Body of pancreas (tissue), 4 donors: ENCODE measurements at regions not wholly inside any gene's neighbourhood (a gene's known extent, or its start where the extent isn't known, plus 50 kb on each side); places are given as distances from the start of the nearest gene placed in this dataset.
"Not testable (repeated sequence)": the region's sequence is repeated elsewhere in the genome, so short reads cannot be mapped to it uniquely, and the experiment has no call there.

ENCODE experiments used
- ATAC-seq: fragments of 150-250 bp; one replicate; pipeline ENCODE4 v1.9.1; 2016
- DNase-seq, 4 donors: peaks; one replicate each; pipeline ENCODE4 v3.0.0-alpha.2; 2019
- H3K27ac ChIP-seq, 4 donors: fragments of 200-600 bp; sonication (generic); 1 replicate in 3 of 4; 2 replicates in 1 of 4; pipeline versions ENCODE4 v1.5.1 to v1.6.1; 2016 to 2019; ENCODE audit warnings: mild to moderate bottlenecking in 1 of 4, mixed read lengths in 1 of 4, moderate library complexity in 1 of 4
- H3K27me3 ChIP-seq, 2 donors: fragments of 200-600 bp; sonication (generic); one replicate each; pipeline ENCODE4 v1.6.0; 2016; ENCODE audit warnings: mild to moderate bottlenecking in 1 of 2
- H3K36me3 ChIP-seq, 2 donors: fragments of 200-600 bp; sonication (generic); replicated peaks in 1 of 2; 2 replicates each; pipeline ENCODE4 v1.5.1; 2016; ENCODE audit warnings: low read depth in 2 of 2; ENCODE audit not compliant: insufficient read depth in 1 of 2
- H3K4me1 ChIP-seq: fragments of 200-600 bp; sonication (generic); one replicate; pipeline ENCODE4 v1.6.0; 2016
- H3K4me3 ChIP-seq, 2 donors: fragments of 200-600 bp; sonication (generic); 1 replicate in 1 of 2; 2 replicates in 1 of 2; pipeline ENCODE4 v1.5.1; 2016 to 2019
- H3K9me3 ChIP-seq, 3 donors: fragments of 200-600 bp; sonication (generic); 1 replicate in 2 of 3; 2 replicates in 1 of 3; pipeline ENCODE4 v1.5.1; 2016
- POLR2A ChIP-seq, 3 donors: fragments of 450-650 bp; IDR thresholded peaks; one replicate each; pipeline ENCODE4 v1.6.1; 2016; ENCODE audit warnings: antibody characterized with exemption in 3 of 3, mild to moderate bottlenecking in 2 of 3
- WGBS, 2 donors: methylation state at CpG; one replicate each; pipeline ENCODE4 v1.1.5; 2017; 5-methylcytosine and 5-hydroxymethylcytosine counted together
- intact Hi-C: fragments of 100-400 bp; cut with DNase I; formaldehyde crosslinking; loops from one replicate; pipeline ENCODE4 v1.15.1; 2023
- TF ChIP-seq, protein P1 (sequence below), 7 experiments: fragments of 450-650 bp in 4 of 7; fragments of 200-600 bp in 3 of 7; sonication (generic) in 3 of 7; IDR thresholded peaks; one replicate each; pipeline ENCODE4 v1.5.1; 2016 to 2019; ENCODE audit warnings: antibody characterized with exemption in 7 of 7

DNA sequence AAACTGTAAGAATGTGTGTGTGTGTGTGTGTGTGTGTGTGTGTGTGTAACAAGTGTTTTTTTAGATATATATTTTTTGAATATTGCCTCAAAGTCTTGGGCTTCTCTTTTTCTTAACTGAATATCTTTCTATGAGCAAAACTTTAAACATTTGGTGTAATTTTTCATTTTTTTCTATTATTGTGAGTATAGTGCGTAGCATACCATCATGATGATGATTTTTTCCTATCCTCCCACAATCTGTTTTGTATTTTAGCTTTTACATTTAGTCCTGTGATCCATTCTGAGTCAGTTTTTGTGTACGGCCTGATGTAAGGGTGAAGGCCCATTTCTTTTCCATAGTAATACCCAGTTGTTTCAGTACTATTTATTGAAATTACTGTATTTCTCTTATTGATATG lies 680.6 kb downstream of the TTLL7 start:
- Histone ChIP-seq H3K9me3 (no peaks in the 10 kb centered on the region), H3K27me3 (no peaks in the 10 kb centered on the region), H3K4me1 (no peaks in the 10 kb centered on the region), H3K27ac (no peak overlapping the region), H3K36me3 (no peaks in the 10 kb centered on the region), H3K4me3 (no peak overlapping the region)
- intact Hi-C loops = no loop called here
- DNase-seq = no peak
- no peak for ATAC-seq
- whole genome bisulfite sequencing, 2 donors = 88 to 93% methylated on average over 2 of the region's 2 CpGs
- no peak for TF ChIP-seq POLR2A (IDR thresholded peaks at IDR 0.05)
- TF ChIP-seq, protein P1, sequence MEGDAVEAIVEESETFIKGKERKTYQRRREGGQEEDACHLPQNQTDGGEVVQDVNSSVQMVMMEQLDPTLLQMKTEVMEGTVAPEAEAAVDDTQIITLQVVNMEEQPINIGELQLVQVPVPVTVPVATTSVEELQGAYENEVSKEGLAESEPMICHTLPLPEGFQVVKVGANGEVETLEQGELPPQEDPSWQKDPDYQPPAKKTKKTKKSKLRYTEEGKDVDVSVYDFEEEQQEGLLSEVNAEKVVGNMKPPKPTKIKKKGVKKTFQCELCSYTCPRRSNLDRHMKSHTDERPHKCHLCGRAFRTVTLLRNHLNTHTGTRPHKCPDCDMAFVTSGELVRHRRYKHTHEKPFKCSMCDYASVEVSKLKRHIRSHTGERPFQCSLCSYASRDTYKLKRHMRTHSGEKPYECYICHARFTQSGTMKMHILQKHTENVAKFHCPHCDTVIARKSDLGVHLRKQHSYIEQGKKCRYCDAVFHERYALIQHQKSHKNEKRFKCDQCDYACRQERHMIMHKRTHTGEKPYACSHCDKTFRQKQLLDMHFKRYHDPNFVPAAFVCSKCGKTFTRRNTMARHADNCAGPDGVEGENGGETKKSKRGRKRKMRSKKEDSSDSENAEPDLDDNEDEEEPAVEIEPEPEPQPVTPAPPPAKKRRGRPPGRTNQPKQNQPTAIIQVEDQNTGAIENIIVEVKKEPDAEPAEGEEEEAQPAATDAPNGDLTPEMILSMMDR (IDR thresholded peaks at IDR 0.05) = no peak

DNA sequence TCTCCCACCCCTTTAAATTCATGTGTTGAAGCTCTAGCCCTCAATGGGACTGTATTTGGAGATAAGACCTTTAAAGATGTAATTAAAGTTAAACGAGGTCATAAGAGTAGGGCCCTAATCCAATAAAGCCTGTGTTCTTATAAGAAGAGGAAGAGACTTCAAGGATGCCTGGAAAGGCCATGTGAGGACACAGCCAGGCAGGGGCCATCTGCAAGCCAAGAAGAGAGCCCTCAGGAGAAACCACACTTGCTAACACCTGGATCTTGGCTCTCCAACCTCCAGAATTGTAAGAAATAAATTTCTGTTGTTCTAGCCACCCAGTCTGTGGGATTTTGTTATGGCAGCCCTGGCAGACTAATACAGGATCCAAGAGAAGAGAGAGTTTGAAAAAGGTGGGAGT lies 683.5 kb downstream of the TTLL7 start:
- H3K27ac ChIP-seq, DNase-seq, intact Hi-C loops, ATAC-seq, H3K4me1 ChIP-seq, H3K27me3 ChIP-seq, H3K36me3 ChIP-seq, H3K9me3 ChIP-seq, H3K4me3 ChIP-seq: not testable (repeated sequence)
- 67% methylated on average over 1 of the region's 1 CpG; no CpG with 5 or more reads in 1 of the 2 donors for WGBS, 2 donors

DNA sequence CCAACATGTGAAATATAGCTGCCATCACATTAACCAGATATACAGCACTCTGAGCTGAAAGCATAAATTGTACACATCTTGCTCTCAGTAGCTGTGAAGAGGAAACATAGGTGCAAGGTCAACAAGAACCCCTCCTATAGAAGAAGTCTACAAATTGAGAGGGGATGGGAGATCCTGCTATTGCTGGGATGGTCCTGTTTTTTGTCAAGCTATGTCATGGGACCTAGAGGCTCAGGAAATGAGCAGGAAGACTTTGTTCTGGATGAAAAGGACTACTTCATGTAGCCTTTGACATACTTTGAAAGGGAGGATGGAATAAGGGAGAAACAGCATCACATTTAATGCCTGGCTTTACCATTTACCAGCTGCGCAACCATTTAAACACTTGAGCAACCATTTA lies 688.8 kb downstream of the TTLL7 start:
- H3K27ac ChIP-seq, ATAC-seq, H3K9me3 ChIP-seq, DNase-seq, H3K36me3 ChIP-seq, H3K4me1 ChIP-seq, intact Hi-C loops, H3K27me3 ChIP-seq, H3K4me3 ChIP-seq: not testable (repeated sequence)
- 84 to 87% methylated on average over 1 of the region's 1 CpG for WGBS, 2 donors

DNA sequence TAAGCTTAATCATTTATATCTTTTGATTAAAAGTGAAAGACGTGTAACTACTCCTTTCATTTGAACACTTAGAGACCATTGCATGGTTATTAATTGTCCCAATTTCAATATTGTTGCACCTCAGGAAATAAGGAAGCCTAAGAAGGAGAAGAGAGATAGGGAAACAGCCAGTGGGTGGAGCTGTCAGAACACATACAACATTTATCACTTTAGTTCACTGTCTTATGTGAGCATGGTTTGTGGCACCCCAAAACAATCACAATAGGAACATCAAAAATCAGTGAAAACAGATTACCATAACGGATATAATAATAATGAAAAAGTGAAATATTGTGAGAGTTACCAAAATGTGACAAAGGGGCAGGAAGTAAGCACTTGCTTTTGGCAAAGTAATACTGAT lies 689.9 kb downstream of the TTLL7 start:
- H3K9me3 ChIP-seq, ATAC-seq, DNase-seq, H3K27ac ChIP-seq, H3K4me3 ChIP-seq, intact Hi-C loops, H3K27me3 ChIP-seq, H3K36me3 ChIP-seq, H3K4me1 ChIP-seq: not testable (repeated sequence)
- 60 to 76% methylated on average over 2 of the region's 2 CpGs for WGBS, 2 donors

DNA sequence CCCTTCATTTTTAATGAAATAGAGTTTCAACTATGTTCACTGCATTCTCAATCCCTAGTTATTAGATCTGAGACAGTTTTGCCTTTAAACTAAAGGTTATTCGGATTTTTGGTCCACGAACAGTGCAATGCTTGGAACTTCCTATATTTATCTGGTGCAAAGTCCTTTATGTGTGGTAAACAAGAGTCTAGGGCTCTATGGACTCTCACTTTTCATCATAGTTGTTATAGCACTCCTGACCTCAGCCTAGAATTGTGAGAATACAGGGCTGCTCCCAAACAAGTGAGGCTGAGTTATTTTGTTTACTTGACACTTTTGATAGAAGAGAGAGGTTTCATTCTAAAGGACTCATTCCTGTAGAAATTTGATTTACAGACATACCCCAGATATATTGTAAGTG lies 692.1 kb downstream of the TTLL7 start:
- H3K4me3 ChIP-seq, H3K36me3 ChIP-seq, H3K27ac ChIP-seq, H3K27me3 ChIP-seq, intact Hi-C loops, H3K9me3 ChIP-seq, DNase-seq, ATAC-seq, H3K4me1 ChIP-seq: not testable (repeated sequence)
- WGBS, 2 donors = 64 to 80% methylated on average over 2 of the region's 2 CpGs

DNA sequence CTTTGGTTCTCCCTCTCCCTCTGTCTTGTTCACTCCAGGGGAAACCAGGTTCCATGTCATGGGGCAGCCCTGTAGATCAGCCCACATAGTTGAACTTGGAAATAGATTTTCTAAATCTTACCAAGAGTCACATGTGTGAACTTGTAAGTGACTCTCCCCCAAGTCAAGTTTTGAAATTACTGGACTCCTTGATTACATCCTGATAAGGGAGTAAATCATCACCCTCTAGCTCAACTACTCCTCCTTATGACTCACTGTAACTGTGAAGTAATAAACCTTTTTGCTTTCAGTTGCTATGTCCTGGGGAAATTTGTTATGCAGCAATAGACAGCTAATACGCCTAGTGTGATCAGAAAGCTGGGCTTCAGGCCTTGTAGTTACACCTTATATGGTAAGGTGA lies 703.3 kb downstream of the TTLL7 start:
- H3K27ac ChIP-seq, H3K27me3 ChIP-seq, H3K36me3 ChIP-seq, DNase-seq, H3K4me1 ChIP-seq, H3K9me3 ChIP-seq, H3K4me3 ChIP-seq, intact Hi-C loops, ATAC-seq: not testable (repeated sequence)
- WGBS, 2 donors = 76 to 81% methylated on average over 1 of the region's 1 CpG

DNA sequence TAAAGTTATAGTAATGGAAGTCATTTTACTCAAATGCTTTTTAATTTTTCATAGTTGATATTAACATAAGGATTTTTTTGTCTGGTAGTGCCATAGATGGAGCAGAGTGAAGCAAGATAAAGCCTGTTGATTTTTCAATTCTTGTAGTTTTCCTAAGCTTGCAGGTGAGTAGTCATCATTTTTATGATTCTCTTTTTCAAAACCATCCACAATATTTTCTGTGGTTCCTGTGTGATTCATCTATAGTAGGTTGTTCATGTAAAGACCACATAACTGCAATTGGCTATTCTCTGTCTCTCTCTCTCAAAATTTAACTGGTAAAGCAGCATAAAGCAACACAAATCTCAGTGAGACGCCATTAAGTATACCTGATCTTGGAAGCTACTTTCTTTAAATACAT lies 711.5 kb downstream of the TTLL7 start:
- H3K27me3 ChIP-seq, H3K4me1 ChIP-seq, intact Hi-C loops, H3K9me3 ChIP-seq, ATAC-seq, H3K36me3 ChIP-seq, H3K4me3 ChIP-seq, H3K27ac ChIP-seq, DNase-seq: not testable (repeated sequence)
- 80 to 86% methylated on average over 1 of the region's 1 CpG for WGBS, 2 donors

DNA sequence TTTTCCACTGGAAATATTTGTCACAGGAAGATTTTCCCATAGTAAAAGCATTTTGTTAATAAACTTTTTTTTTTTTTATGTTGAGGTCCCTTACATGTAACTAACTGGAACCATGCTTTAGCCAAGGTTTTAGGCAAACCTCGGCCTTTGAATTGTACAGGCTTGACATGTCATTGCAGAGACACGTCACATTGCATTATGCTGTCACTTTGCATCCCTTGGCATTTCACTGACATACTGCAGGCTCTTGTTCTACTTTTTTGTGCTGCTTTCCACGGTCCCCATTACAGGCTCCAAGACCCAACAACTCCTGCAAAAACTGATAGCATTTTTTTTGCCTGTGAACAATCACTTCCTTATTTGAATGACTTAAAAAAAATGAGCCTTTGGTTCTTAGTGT lies 724.3 kb downstream of the TTLL7 start:
- intact Hi-C loops, H3K4me3 ChIP-seq, DNase-seq, H3K4me1 ChIP-seq, ATAC-seq, H3K9me3 ChIP-seq, H3K27me3 ChIP-seq, H3K36me3 ChIP-seq, H3K27ac ChIP-seq: not testable (repeated sequence)
- WGBS, 2 donors = 66 to 76% methylated on average over 3 of the region's 3 CpGs

DNA sequence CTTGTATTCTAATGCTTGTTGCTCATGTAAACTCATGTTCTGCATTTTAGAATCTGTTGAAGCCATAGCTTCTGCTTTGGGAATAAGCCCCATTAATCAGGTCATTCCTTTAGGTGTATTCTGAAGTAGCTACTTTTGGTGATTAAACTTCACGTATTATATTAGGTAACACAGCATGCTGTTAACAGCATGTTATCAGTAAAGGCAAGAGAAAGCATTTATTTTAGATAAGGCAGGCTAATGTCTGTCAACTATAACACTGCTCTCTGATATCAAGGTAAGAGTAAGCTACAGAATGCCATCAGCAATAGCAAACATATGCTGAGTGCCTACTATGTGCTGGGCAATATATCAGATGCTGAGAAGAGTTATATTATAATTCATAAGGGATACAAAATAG lies 726.4 kb downstream of the TTLL7 start:
- intact Hi-C loops, H3K36me3 ChIP-seq, DNase-seq, H3K4me1 ChIP-seq, H3K4me3 ChIP-seq, H3K27ac ChIP-seq, H3K27me3 ChIP-seq, ATAC-seq, H3K9me3 ChIP-seq: not testable (repeated sequence)
- 25% methylated on average over 1 of the region's 1 CpG for WGBS, 2 donors

DNA sequence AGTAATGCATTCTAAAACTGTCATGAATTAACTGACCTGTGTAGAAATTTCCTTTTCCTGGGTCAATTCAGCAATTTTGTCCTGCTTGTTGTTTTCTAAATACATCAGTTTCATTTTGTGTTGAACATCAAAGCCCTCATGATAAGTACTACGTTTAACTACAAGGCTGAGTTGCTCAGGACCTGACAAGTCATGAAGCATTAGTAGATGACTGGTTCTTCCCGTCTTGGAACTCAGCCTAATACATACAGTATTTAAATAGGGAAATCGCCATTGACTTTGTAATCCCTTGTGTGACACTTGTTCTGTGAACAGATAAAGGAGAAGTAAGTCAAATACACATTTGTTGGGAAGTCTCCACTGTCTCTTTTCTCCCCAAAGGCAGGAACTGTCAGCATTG lies 727.1 kb downstream of the TTLL7 start:
- intact Hi-C loops, H3K27me3 ChIP-seq, H3K36me3 ChIP-seq, H3K4me3 ChIP-seq, H3K4me1 ChIP-seq, ATAC-seq, H3K27ac ChIP-seq, DNase-seq, H3K9me3 ChIP-seq: not testable (repeated sequence)
- WGBS, 2 donors = 38 to 43% methylated on average over 2 to 3 of the region's 3 CpGs

DNA sequence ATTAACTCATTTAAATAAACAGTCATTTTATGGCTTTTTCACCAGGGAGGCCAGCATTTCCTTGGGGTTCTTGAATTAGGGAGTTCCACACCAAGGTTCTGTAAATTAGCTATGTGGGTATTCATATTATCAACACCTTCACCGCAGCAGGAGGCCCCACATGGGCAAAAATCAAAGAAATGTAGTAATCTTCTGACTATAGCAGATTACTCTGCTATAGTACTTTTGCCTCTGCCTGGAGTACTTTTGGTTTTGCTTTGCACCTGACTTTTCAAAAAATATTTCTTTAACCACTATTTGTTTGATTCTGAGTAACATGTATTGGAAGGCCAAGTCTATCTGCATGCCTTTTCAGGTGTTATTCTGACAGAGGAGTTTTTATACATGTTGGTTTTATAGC lies 728.1 kb downstream of the TTLL7 start:
- H3K27ac ChIP-seq, H3K4me3 ChIP-seq, H3K9me3 ChIP-seq, H3K4me1 ChIP-seq, ATAC-seq, H3K36me3 ChIP-seq, DNase-seq, H3K27me3 ChIP-seq, intact Hi-C loops: not testable (repeated sequence)
- WGBS, 2 donors = no CpG with 5 or more reads among the region's 1 CpG

DNA sequence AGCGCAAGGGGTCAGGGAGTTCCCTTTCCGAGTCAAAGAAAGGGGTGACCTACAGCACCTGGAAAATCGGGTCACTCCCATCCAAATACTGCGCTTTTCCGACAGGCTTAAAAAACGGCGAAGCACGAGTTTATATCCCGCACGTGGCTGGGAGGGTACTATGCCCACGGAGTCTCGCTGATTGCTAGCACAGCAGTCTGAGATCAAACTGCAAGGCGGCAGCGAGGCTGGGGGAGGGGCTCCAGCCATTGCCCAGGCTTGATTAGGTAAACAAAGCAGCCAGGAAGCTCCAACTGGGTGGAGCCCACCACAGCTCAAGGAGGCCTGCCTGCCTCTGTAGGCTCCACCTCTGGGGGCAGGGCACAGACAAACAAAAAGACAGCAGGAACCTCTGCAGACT lies 735.1 kb downstream of the TTLL7 start:
- WGBS, 2 donors = 91 to 92% methylated on average over 8 to 13 of the region's 14 CpGs
- ATAC-seq, H3K27ac ChIP-seq, H3K4me3 ChIP-seq, DNase-seq, H3K36me3 ChIP-seq, H3K27me3 ChIP-seq, intact Hi-C loops, H3K9me3 ChIP-seq, H3K4me1 ChIP-seq: not testable (repeated sequence)
